Coronary artery (tissue), 2 donors: ENCODE measurements at regions not wholly inside any gene's neighbourhood (a gene's known extent, or its start where the extent isn't known, plus 50 kb on each side); places are given as distances from the start of the nearest gene placed in this dataset.

Experiments used
- DNase-seq: peaks from one replicate; pipeline ENCODE4 v3.0.0-alpha.2; 2017; ENCODE audit warnings: low spot score
- H3K27ac ChIP-seq, 2 donors: fragments of 200-600 bp; sonication (generic); one replicate each; pipeline ENCODE4 v1.5.1; 2016 to 2019
- H3K4me3 ChIP-seq: fragments of 200-600 bp; sonication (generic); 2 replicates; pipeline ENCODE4 v1.5.1; 2016; ENCODE audit warnings: mild to moderate bottlenecking, moderate library complexity
- TF ChIP-seq, protein P1 (sequence below): fragments of 200-600 bp; sonication (generic); IDR thresholded peaks from one replicate; pipeline ENCODE4 v1.5.1; 2019; ENCODE audit warnings: antibody characterized with exemption

DNA sequence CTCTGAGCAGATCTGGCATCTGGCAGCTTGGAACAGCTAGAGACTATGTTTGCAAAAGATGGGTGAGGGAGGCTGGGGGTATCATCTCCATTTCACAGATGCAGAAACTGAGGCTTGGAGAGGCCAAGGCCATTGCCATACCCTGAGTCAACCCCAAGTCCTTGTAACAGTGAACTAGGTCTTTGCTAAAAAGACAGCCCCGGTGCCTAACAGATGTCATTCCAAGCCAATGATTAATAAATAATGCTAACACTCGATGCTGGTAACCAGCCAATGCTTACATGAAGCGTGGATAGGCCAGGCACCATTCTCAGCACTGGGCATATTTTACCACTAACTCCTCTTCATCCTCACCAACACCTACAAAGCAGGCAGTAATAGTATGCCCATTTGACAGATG, 164.0 kb downstream of the MN1 start:
- TF ChIP-seq, protein P1, sequence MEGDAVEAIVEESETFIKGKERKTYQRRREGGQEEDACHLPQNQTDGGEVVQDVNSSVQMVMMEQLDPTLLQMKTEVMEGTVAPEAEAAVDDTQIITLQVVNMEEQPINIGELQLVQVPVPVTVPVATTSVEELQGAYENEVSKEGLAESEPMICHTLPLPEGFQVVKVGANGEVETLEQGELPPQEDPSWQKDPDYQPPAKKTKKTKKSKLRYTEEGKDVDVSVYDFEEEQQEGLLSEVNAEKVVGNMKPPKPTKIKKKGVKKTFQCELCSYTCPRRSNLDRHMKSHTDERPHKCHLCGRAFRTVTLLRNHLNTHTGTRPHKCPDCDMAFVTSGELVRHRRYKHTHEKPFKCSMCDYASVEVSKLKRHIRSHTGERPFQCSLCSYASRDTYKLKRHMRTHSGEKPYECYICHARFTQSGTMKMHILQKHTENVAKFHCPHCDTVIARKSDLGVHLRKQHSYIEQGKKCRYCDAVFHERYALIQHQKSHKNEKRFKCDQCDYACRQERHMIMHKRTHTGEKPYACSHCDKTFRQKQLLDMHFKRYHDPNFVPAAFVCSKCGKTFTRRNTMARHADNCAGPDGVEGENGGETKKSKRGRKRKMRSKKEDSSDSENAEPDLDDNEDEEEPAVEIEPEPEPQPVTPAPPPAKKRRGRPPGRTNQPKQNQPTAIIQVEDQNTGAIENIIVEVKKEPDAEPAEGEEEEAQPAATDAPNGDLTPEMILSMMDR, result no peak
- DNase-seq, result no peak
- Histone ChIP-seq H3K27ac (peak overlapping the region; percentile 8 to 73), H3K4me3 (no peak overlapping the region)

DNA sequence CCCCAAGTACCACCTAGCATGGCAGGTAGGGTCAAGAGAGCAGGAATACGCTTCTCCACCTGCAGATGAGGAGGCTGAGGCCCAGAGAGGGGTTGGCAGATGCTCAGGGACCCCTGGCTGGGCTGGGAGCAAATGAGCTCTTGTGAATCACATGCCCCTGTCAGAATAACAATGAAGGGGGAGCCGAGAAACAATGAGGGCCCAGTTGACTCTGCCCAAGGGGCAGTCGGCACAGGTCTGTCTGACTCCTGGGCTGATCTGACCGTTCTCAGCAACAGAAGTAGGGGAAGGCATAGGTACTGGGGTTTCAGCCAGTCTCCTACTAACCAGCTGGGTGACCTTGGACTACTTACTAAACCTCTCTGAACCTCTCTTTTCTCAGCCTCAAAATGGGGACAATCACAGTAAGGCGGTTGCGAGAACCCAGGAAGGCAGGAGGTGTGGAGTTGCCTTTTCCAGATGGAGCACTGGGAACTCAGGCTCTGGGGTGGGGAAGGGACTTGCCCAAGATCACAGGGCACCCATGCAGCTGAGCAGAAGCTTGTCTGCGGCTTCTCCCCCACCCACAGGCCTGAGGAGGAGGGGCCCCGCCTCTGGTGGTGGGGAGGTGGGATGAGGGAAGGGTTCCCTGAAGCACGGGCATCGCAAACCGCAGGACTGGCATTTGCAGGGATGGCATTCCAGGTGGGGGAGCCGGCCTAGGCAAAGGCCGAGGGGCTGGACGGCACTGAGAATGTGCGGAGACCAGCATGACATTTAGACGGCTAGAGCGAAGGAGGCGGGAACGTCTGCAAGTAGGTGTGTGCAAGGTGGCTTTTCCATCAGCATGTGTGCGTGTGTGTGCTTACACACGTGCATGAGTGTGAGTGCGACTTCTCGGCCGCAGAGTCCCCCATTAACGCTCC, 163.0 kb downstream of the MN1 start:
- H3K4me3 ChIP-seq, result no peak overlapping the region
- no peak for DNase-seq
- no peak overlapping the region for H3K27ac ChIP-seq
- TF ChIP-seq, protein P1, result no peak

DNA sequence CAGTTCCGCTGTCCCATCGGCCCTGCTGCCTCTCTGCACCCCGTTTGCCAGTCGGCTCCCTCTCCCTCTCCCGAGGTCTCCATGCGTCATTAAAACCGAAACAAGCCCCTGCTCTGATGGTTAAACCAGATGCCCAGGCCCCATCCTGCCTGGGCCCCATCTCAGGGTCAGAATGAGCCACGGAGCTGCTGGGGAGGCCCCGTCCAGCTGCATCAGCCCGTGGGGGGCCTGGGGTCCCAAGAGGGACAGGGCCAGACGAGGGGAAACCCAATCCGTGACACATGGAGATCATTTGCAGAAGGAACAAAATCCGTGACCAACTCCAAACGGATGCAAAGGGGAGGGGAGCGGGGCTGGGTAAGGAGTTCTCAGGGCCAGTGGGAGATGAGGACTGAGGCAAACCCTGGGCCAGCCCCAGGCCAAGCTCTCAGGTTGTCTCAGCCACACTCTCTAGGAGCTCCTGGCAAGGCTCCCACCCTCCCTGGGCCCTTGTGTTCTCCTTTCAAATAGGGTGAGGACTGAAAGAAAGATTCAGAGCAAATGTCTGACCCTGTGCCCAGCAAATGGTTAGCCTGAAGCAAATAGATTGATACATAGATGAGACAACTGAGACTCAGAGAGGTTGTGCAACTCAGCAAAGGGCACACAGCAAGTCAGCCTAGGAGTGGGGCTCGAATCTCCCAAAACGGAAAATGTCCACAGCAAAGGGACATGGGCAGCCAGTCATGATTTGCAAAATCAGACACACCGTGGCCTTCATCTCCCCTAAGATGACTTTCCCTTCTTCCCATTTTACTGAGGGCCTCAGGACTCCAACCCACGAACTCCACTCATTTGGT, 162.1 kb downstream of the MN1 start:
- TF ChIP-seq, protein P1, result no peak
- Histone ChIP-seq H3K27ac (no peak overlapping the region), H3K4me3 (no peak overlapping the region)
- DNase-seq, result no peak

DNA sequence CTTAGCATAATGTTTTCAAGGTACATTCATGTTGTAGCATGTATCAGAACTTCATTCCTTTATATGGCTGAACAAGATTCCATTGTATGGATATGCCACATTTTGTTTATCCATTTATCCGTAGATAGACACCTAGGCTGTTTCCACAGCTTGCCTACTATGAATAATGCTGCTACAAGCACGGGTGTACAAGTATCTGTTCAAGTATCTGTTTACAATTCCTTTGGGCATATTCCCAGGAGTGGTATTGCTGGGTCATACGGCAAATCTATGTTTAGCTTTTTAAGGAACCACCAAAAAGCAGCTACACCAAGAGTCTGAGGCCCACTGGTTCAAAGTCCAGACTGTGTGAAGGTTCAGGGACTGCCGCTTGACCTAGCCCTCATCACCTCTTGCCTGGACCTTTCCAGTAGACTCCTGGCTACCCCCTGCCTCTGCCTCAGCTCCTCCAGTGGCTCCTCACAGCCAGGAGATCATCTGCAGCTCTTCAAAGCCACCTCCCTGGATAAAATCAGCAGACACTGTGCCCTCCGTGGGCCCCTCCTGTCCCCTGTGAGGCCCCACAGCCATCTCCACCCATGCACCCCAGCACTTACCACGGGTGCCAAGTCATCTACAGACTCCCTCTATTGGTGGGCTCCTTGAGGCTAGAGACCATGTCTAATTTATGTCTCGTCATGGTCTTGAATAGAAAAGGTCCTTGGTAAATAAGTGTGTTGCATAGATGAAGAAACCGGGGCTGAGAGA, 160.3 kb downstream of the MN1 start:
- no peak for DNase-seq
- TF ChIP-seq, protein P1, result no peak
- Histone ChIP-seq H3K4me3 (no peak overlapping the region), H3K27ac (peak overlapping the region in 1 of 2 donors; percentile 0)

DNA sequence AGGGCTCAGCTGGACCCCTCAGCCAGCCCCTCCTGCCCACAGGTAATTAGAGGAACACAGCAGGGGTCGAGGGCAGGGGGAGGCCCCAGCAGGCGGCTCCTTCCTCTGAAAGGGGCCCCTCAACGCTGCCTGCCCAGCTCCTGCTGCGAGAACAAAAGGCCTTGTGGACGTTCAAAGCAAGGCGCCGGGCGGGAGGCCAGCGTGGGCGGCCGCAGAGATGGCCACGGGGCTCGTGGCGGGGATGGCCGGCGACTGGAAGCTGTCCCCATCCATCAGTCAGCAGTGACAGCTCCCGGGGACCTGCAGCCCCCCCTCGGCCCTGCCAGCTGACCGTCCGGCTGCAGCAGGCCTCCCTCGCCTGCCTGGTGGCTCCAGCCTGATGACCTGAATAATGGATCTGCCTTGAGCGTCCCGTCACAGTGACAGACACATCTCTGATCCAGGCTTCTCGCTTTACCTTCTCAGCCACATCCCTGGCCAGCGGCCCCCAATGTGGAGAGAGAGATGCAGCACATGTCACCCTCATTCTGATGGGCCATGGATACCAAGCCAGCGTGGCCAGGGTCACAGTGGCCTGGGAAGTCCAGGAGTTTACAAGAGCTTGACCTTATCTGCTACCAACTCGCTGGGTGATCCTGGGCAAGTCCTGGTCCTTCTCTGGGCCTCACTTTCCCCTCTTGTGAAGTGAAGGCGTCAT, 159.3 kb downstream of the MN1 start:
- no peak for DNase-seq
- TF ChIP-seq, protein P1, result no peak
- no peak overlapping the region for H3K4me3 ChIP-seq
- no peak overlapping the region for H3K27ac ChIP-seq

DNA sequence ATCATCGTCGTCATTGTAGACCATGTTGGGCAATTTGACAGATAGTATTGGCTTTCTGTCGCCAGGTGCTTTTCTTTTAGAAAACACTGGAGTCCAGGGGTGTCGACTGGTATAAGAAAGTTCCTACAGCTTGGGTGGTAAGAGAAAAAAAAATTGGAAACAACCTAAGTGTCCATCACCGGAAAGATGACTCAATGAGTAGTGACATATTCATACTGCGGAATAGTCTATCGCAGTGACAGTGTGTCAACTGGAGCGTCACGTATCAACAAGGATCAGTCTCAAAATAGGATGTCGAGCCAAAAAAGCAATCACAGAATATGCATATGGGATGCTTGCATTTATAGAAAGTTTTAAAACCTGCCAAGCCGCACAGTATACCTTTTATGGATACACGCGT, 157.6 kb downstream of the MN1 start:
- no peak for DNase-seq
- TF ChIP-seq, protein P1, result no peak
- H3K27ac ChIP-seq, result no peak overlapping the region
- no peak overlapping the region for H3K4me3 ChIP-seq
